Suprapubic skin (tissue), 4 donors: ENCODE measurements at regions not wholly inside any gene's neighbourhood (a gene's known extent, or its start where the extent isn't known, plus 50 kb on each side); places are given as distances from the start of the nearest gene placed in this dataset.
"Not testable (repeated sequence)": the region's sequence is repeated elsewhere in the genome, so short reads cannot be mapped to it uniquely, and the experiment has no call there.

Experiments used
- DNase-seq, 2 donors: peaks; one replicate each; pipeline ENCODE4 v3.0.0-alpha.2; 2019; ENCODE audit warnings: low spot score in 2 of 2
- H3K27ac ChIP-seq: fragments of 200-600 bp; sonication (generic); one replicate; pipeline ENCODE4 v1.5.1; 2019
- H3K27me3 ChIP-seq: fragments of 200-600 bp; sonication (generic); one replicate; pipeline ENCODE4 v1.5.1; 2019
- H3K36me3 ChIP-seq: fragments of 200-600 bp; sonication (generic); one replicate; pipeline ENCODE4 v1.5.1; 2019
- H3K4me1 ChIP-seq: fragments of 200-600 bp; sonication (generic); one replicate; pipeline ENCODE4 v1.5.1; 2019
- H3K4me3 ChIP-seq: fragments of 200-600 bp; sonication (generic); one replicate; pipeline ENCODE4 v1.5.1; 2019; ENCODE audit warnings: mild to moderate bottlenecking
- H3K9me3 ChIP-seq: fragments of 200-600 bp; sonication (generic); one replicate; pipeline ENCODE4 v1.5.1; 2019
- CTCF ChIP-seq, 2 donors: fragments of 200-600 bp in 1 of 2; fragments of 450-650 bp in 1 of 2; sonication (generic) in 1 of 2; IDR thresholded peaks; one replicate each; pipeline ENCODE4 v1.5.1; 2016 to 2019; ENCODE audit warnings: antibody characterized with exemption in 2 of 2, mild to moderate bottlenecking in 1 of 2, moderate library complexity in 1 of 2
- EP300 ChIP-seq: sonication (generic); formaldehyde crosslinking; IDR thresholded peaks from one replicate; pipeline ENCODE4 v1.6.1; 2017; ENCODE audit warnings: antibody characterized with exemption
- POLR2A ChIP-seq, 2 donors: fragments of 450-650 bp; IDR thresholded peaks; one replicate each; pipeline ENCODE4 v1.6.1; 2017; ENCODE audit warnings: antibody characterized with exemption in 2 of 2, mild to moderate bottlenecking in 2 of 2, moderate library complexity in 2 of 2
- POLR2AphosphoS5 ChIP-seq, 3 donors: sonication (generic); formaldehyde crosslinking; IDR thresholded peaks; one replicate each; pipeline ENCODE4 v1.6.1; 2017; ENCODE audit warnings: antibody characterized with exemption in 3 of 3
- WGBS: methylation state at CpG from one replicate; pipeline ENCODE4 v1.1.5; 2018; 5-methylcytosine and 5-hydroxymethylcytosine counted together

GRCh38 chr12:9323144-9323681, 115.0 kb upstream of the PZP start:
- Histone ChIP-seq H3K27ac (no peak overlapping the region), H3K4me3 (no peak overlapping the region), H3K36me3 (no peaks in the 10 kb centered on the region), H3K9me3 (no peaks in the 10 kb centered on the region), H3K27me3 (no peaks in the 10 kb centered on the region), H3K4me1 (no peaks in the 10 kb centered on the region)
- no peak for DNase-seq
- 66% methylated on average over 5 of the region's 5 CpGs for WGBS
- TF ChIP-seq EP300 (no peak), CTCF (IDR thresholded peaks at IDR 0.05) (no peak), POLR2AphosphoS5 (IDR thresholded peaks at IDR 0.05) (no peak), POLR2A (IDR thresholded peaks at IDR 0.05) (no peak)

- no peak overlapping the region for H3K27ac ChIP-seq
- WGBS = 36% methylated on average over 3 of the region's 3 CpGs
- DNase-seq = no peak
- no peaks in the 10 kb centered on the region for H3K4me1 ChIP-seq
- no peak for TF ChIP-seq EP300
- H3K36me3 ChIP-seq = no peaks in the 10 kb centered on the region
- H3K4me3 ChIP-seq = no peak overlapping the region
- H3K9me3 ChIP-seq = no peaks in the 10 kb centered on the region
- no peaks in the 10 kb centered on the region for H3K27me3 ChIP-seq
Observed at GRCh38 chr12:9319842-9320173, 111.6 kb upstream of the PZP start.

- H3K27ac ChIP-seq = no peak overlapping the region
- H3K4me3 ChIP-seq = no peak overlapping the region
- no peak for TF ChIP-seq EP300
- no peak for TF ChIP-seq CTCF (IDR thresholded peaks at IDR 0.05)
- TF ChIP-seq POLR2AphosphoS5 (IDR thresholded peaks at IDR 0.05) = no peak
- TF ChIP-seq POLR2A (IDR thresholded peaks at IDR 0.05) = no peak
- H3K27me3 ChIP-seq = no peaks in the 10 kb centered on the region
- H3K4me1 ChIP-seq = no peaks in the 10 kb centered on the region
- H3K36me3 ChIP-seq = no peaks in the 10 kb centered on the region
- no peaks in the 10 kb centered on the region for H3K9me3 ChIP-seq
- no peak for DNase-seq
- WGBS = 59% methylated on average over 8 of the region's 8 CpGs
Observed at GRCh38 chr12:9319044-9319841, 111.0 kb upstream of the PZP start.

GRCh38 chr12:9313479-9313878, 105.3 kb upstream of the PZP start:
- H3K27ac ChIP-seq, H3K4me1 ChIP-seq, DNase-seq, H3K4me3 ChIP-seq, H3K9me3 ChIP-seq, H3K36me3 ChIP-seq, H3K27me3 ChIP-seq: not testable (repeated sequence)
- WGBS = 59% methylated on average over 5 of the region's 6 CpGs

GRCh38 chr12:9312406-9313392, 104.5 kb upstream of the PZP start:
- H3K36me3 ChIP-seq, H3K4me1 ChIP-seq, H3K4me3 ChIP-seq, H3K27ac ChIP-seq, H3K9me3 ChIP-seq, H3K27me3 ChIP-seq, DNase-seq: not testable (repeated sequence)
- WGBS = 90% methylated on average over 14 of the region's 28 CpGs

GRCh38 chr12:9311454-9311853, 103.3 kb upstream of the PZP start:
- H3K27ac ChIP-seq, H3K4me3 ChIP-seq, H3K9me3 ChIP-seq, H3K27me3 ChIP-seq, DNase-seq, H3K4me1 ChIP-seq: not testable (repeated sequence)
- H3K36me3 ChIP-seq = peaks cover 11% of the 10 kb centered on the region
- 97% methylated on average over 6 of the region's 10 CpGs for WGBS

GRCh38 chr12:9310645-9311044, 102.5 kb upstream of the PZP start:
- WGBS = 100% methylated on average over 3 of the region's 7 CpGs
- H3K4me1 ChIP-seq, H3K27me3 ChIP-seq, DNase-seq, H3K27ac ChIP-seq, H3K4me3 ChIP-seq, H3K9me3 ChIP-seq: not testable (repeated sequence)
- H3K36me3 ChIP-seq = peaks cover 11% of the 10 kb centered on the region

- H3K27me3 ChIP-seq, H3K27ac ChIP-seq, H3K9me3 ChIP-seq, H3K4me1 ChIP-seq, DNase-seq, H3K4me3 ChIP-seq: not testable (repeated sequence)
- H3K36me3 ChIP-seq = peaks cover 11% of the 10 kb centered on the region
- 37% methylated on average over 2 of the region's 12 CpGs for WGBS
Observed at GRCh38 chr12:9309749-9310148, 101.6 kb upstream of the PZP start.

- H3K4me3 ChIP-seq, H3K27me3 ChIP-seq, H3K9me3 ChIP-seq, H3K27ac ChIP-seq, DNase-seq, H3K4me1 ChIP-seq: not testable (repeated sequence)
- 100% methylated on average over 1 of the region's 2 CpGs for WGBS
- H3K36me3 ChIP-seq = peaks cover 11% of the 10 kb centered on the region
Observed at GRCh38 chr12:9308745-9309144, 100.5 kb upstream of the PZP start.

GRCh38 chr12:9308163-9308562, 100.0 kb upstream of the PZP start:
- H3K4me1 ChIP-seq, H3K9me3 ChIP-seq, H3K27me3 ChIP-seq, H3K4me3 ChIP-seq, DNase-seq, H3K27ac ChIP-seq: not testable (repeated sequence)
- peaks cover 11% of the 10 kb centered on the region for H3K36me3 ChIP-seq
- WGBS = 94% methylated on average over 10 of the region's 10 CpGs

- DNase-seq, H3K4me1 ChIP-seq, H3K27me3 ChIP-seq, H3K9me3 ChIP-seq, H3K4me3 ChIP-seq, H3K27ac ChIP-seq: not testable (repeated sequence)
- H3K36me3 ChIP-seq = peaks cover 11% of the 10 kb centered on the region
- WGBS = 100% methylated on average over 1 of the region's 5 CpGs
Observed at GRCh38 chr12:9307255-9307654, 99.1 kb upstream of the PZP start.
